Panc1 (cell line): ENCODE measurements at regions not wholly inside any gene's neighbourhood (a gene's known extent, or its start where the extent isn't known, plus 50 kb on each side); places are given as distances from the start of the nearest gene placed in this dataset.

Source experiments
- ATAC-seq: fragments of 200-7000 bp; cut with Tn5 transposase; 2 replicates; pipeline ENCODE4 v1.9.1; 2020; ENCODE audit warnings: mild to moderate bottlenecking, moderate library complexity
- BruUV-seq: library from RNA; stranded (reverse); fragments of 400-500 nt; replicated peaks from 2 replicates; lab custom pipeline; 2021; lab: Mats Ljungman, UMichigan
- CTCF ChIA-PET: fragments of 300-600 bp; sonication (Branson Sonifier 250); formaldehyde crosslinking; loops from one replicate; lab custom pipeline; 2022; ENCODE audit warnings: antibody characterized with exemption; lab: Charles Lee
- POLR2A ChIA-PET: fragments of 300-600 bp; sonication (Branson Sonifier 250); formaldehyde crosslinking; loops from one replicate; lab custom pipeline; 2022; ENCODE audit warnings: antibody characterized with exemption; lab: Charles Lee
- DNase-seq: peaks from one replicate; pipeline ENCODE4 v3.0.0-alpha.2; 2010; ENCODE audit warnings: low read depth, low spot score
- H3K27ac ChIP-seq: 2 replicates; pipeline ENCODE4 v1.5.1; 2011; ENCODE audit warnings: mild to moderate bottlenecking, low read length, inconsistent platforms
- H3K27me3 ChIP-seq: fragments of 200-500 bp; sonication (Bioruptor generic); 2 replicates; pipeline ENCODE4 v1.6.0; 2014; ENCODE audit warnings: low read length, inconsistent platforms; ENCODE audit not compliant: control insufficient read depth, insufficient read depth
- H3K36me3 ChIP-seq: fragments of 200-500 bp; sonication (Bioruptor generic); 2 replicates; pipeline ENCODE4 v1.5.1; 2014; ENCODE audit warnings: inconsistent platforms, mild to moderate bottlenecking, low read length, moderate library complexity; ENCODE audit not compliant: control insufficient read depth, insufficient read depth
- H3K4me1 ChIP-seq: 2 replicates; pipeline ENCODE4 v1.5.1; 2011; ENCODE audit warnings: inconsistent platforms, mild to moderate bottlenecking, low read length, moderate library complexity; ENCODE audit not compliant: control insufficient read depth, insufficient read depth
- H3K4me3 ChIP-seq, 2 experiments: 2 replicates each; pipeline ENCODE4 v1.5.1; 2011 to 2012; ENCODE audit warnings: low read depth in 2 of 2, low read length in 2 of 2, mild to moderate bottlenecking in 2 of 2, inconsistent platforms in 1 of 2, moderate library complexity in 1 of 2
- H3K9me3 ChIP-seq: fragments of 200-500 bp; sonication (Bioruptor generic); 2 replicates; pipeline ENCODE4 v1.5.1; 2014; ENCODE audit warnings: low read depth, mild to moderate bottlenecking, inconsistent platforms, low read length, moderate library complexity; ENCODE audit not compliant: control insufficient read depth, insufficient read depth
- POLR2AphosphoS5 ChIP-seq: IDR thresholded peaks from 2 replicates; pipeline ENCODE4 v1.6.1; 2012; ENCODE audit warnings: mild to moderate bottlenecking, low read depth, low read length, moderate library complexity
- SIN3A ChIP-seq: IDR thresholded peaks from 2 replicates; pipeline ENCODE4 v1.6.1; 2012; ENCODE audit warnings: low read depth, mild to moderate bottlenecking, low read length, moderate library complexity, borderline replicate concordance; ENCODE audit not compliant: insufficient read depth
- TCF7L2 ChIP-seq: IDR thresholded peaks from 2 replicates; pipeline ENCODE4 v1.6.1; 2011; ENCODE audit warnings: mild to moderate bottlenecking, low read depth, low read length, inconsistent platforms
- in situ Hi-C: cut with HindIII; loops from 2 replicates; pipeline ENCODE4 v1.10.0; 2016; ENCODE audit warnings: low sequenced_read_pairs, low pct_unique_long_range_greater_than_20kb
- intact Hi-C: fragments of 100-400 bp; cut with micrococcal nuclease; formaldehyde crosslinking; loops from one replicate; pipeline ENCODE4 v1.10.0; 2022; ENCODE audit not compliant: unreplicated experiment
- TF ChIP-seq, protein P1 (sequence below), 2 experiments: IDR thresholded peaks; 2 replicates each; pipeline ENCODE4 v1.6.1; 2011 to 2012; ENCODE audit warnings: low read depth in 2 of 2, control low read depth in 1 of 2, low read length in 1 of 2, mild to moderate bottlenecking in 1 of 2, moderate library complexity in 1 of 2; ENCODE audit not compliant: insufficient read depth in 1 of 2
- TF ChIP-seq, protein P2 (sequence below): fragments of 450-650 bp; IDR thresholded peaks from 2 replicates; pipeline ENCODE4 v1.5.1; 2017; ENCODE audit warnings: mild to moderate bottlenecking

- H3K27ac ChIP-seq, result no peak overlapping the region
- no TSS peak for BruUV-seq
- ChIA-PET CTCF (no interaction called here), POLR2A (no interaction called here)
- no peaks in the 10 kb centered on the region for H3K36me3 ChIP-seq
- H3K27me3 ChIP-seq, result no peaks in the 10 kb centered on the region
- no peak overlapping the region for H3K4me3 ChIP-seq
- ATAC-seq (no peak), DNase-seq (no peak)
- H3K9me3 ChIP-seq, result no peaks in the 10 kb centered on the region
- intact Hi-C loops (no loop called here), in situ Hi-C loops (no loop called here)
- no peaks in the 10 kb centered on the region for H3K4me1 ChIP-seq
- TF ChIP-seq SIN3A (no peak), TCF7L2 (no peak), POLR2AphosphoS5 (no peak)
- TF ChIP-seq, protein P1, sequence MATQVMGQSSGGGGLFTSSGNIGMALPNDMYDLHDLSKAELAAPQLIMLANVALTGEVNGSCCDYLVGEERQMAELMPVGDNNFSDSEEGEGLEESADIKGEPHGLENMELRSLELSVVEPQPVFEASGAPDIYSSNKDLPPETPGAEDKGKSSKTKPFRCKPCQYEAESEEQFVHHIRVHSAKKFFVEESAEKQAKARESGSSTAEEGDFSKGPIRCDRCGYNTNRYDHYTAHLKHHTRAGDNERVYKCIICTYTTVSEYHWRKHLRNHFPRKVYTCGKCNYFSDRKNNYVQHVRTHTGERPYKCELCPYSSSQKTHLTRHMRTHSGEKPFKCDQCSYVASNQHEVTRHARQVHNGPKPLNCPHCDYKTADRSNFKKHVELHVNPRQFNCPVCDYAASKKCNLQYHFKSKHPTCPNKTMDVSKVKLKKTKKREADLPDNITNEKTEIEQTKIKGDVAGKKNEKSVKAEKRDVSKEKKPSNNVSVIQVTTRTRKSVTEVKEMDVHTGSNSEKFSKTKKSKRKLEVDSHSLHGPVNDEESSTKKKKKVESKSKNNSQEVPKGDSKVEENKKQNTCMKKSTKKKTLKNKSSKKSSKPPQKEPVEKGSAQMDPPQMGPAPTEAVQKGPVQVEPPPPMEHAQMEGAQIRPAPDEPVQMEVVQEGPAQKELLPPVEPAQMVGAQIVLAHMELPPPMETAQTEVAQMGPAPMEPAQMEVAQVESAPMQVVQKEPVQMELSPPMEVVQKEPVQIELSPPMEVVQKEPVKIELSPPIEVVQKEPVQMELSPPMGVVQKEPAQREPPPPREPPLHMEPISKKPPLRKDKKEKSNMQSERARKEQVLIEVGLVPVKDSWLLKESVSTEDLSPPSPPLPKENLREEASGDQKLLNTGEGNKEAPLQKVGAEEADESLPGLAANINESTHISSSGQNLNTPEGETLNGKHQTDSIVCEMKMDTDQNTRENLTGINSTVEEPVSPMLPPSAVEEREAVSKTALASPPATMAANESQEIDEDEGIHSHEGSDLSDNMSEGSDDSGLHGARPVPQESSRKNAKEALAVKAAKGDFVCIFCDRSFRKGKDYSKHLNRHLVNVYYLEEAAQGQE (IDR thresholded peaks at IDR 0.05; ENCODE audit: insufficient read depth in 1 of 2, low read depth in 2 of 2, low read length in 1 of 2), result no peak
- TF ChIP-seq, protein P2, sequence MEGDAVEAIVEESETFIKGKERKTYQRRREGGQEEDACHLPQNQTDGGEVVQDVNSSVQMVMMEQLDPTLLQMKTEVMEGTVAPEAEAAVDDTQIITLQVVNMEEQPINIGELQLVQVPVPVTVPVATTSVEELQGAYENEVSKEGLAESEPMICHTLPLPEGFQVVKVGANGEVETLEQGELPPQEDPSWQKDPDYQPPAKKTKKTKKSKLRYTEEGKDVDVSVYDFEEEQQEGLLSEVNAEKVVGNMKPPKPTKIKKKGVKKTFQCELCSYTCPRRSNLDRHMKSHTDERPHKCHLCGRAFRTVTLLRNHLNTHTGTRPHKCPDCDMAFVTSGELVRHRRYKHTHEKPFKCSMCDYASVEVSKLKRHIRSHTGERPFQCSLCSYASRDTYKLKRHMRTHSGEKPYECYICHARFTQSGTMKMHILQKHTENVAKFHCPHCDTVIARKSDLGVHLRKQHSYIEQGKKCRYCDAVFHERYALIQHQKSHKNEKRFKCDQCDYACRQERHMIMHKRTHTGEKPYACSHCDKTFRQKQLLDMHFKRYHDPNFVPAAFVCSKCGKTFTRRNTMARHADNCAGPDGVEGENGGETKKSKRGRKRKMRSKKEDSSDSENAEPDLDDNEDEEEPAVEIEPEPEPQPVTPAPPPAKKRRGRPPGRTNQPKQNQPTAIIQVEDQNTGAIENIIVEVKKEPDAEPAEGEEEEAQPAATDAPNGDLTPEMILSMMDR, result no peak
Observed at GRCh38 chr4:13007802-13008470, 476.2 kb downstream of the RAB28 start.

- no peaks in the 10 kb centered on the region for H3K9me3 ChIP-seq
- ChIA-PET CTCF (no interaction called here), POLR2A (no interaction called here)
- H3K4me3 ChIP-seq, result no peak overlapping the region
- intact Hi-C loops (no loop called here), in situ Hi-C loops (no loop called here)
- no peaks in the 10 kb centered on the region for H3K36me3 ChIP-seq
- no peak overlapping the region for H3K27ac ChIP-seq
- ATAC-seq (no peak), DNase-seq (no peak)
- no peaks in the 10 kb centered on the region for H3K4me1 ChIP-seq
- TF ChIP-seq POLR2AphosphoS5 (no peak), TCF7L2 (no peak), SIN3A (no peak)
- TF ChIP-seq, protein P1 (IDR thresholded peaks at IDR 0.05; ENCODE audit: insufficient read depth in 1 of 2, low read depth in 2 of 2, low read length in 1 of 2), result no peak
- TF ChIP-seq, protein P2, result no peak
- no TSS peak for BruUV-seq
- H3K27me3 ChIP-seq, result no peaks in the 10 kb centered on the region
Observed at GRCh38 chr4:12993923-12994322, 490.2 kb downstream of the RAB28 start.
